Spleen (tissue), 11 donors: ENCODE measurements at regions not wholly inside any gene's neighbourhood (a gene's known extent, or its start where the extent isn't known, plus 50 kb on each side); places are given as distances from the start of the nearest gene placed in this dataset.

Source experiments
- DNase-seq: peaks from one replicate; pipeline ENCODE4 v3.0.0-alpha.2; 2020
- H3K27ac ChIP-seq, 8 donors: fragments of 200-600 bp; sonication (generic) in 7 of 8; 1 replicate in 4 of 8; 2 replicates in 4 of 8; pipeline versions ENCODE4 v1.5.0 to v1.8.0; 2016 to 2021; ENCODE audit warnings: inconsistent platforms in 4 of 8, mild to moderate bottlenecking in 4 of 8, moderate library complexity in 1 of 8
- H3K27me3 ChIP-seq, 7 donors: fragments of 200-600 bp; sonication (generic) in 6 of 7; replicated peaks in 1 of 7; 1 replicate in 4 of 7; 2 replicates in 3 of 7; pipeline versions ENCODE4 v1.5.0 to v1.8.0; 2016 to 2021; ENCODE audit warnings: inconsistent platforms in 3 of 7, mild to moderate bottlenecking in 1 of 7
- H3K36me3 ChIP-seq, 6 donors: fragments of 200-600 bp; sonication (generic) in 5 of 6; 1 replicate in 4 of 6; 2 replicates in 2 of 6; pipeline versions ENCODE4 v1.5.0 to v1.8.0; 2016 to 2021; ENCODE audit warnings: inconsistent platforms in 2 of 6
- H3K4me1 ChIP-seq, 6 donors: fragments of 200-600 bp; sonication (generic) in 5 of 6; 1 replicate in 3 of 6; 2 replicates in 3 of 6; pipeline versions ENCODE4 v1.5.0 to v1.8.0; 2016 to 2021; ENCODE audit warnings: inconsistent platforms in 3 of 6
- H3K4me3 ChIP-seq, 8 donors: fragments of 200-600 bp; sonication (generic) in 7 of 8; 1 replicate in 4 of 8; 2 replicates in 4 of 8; pipeline versions ENCODE4 v1.5.0 to v1.8.0; 2016 to 2021; ENCODE audit warnings: inconsistent platforms in 4 of 8, mild to moderate bottlenecking in 4 of 8, moderate library complexity in 2 of 8
- H3K9me3 ChIP-seq, 8 donors: fragments of 200-600 bp; sonication (generic) in 7 of 8; 1 replicate in 4 of 8; 2 replicates in 4 of 8; pipeline versions ENCODE4 v1.5.0 to v1.8.0; 2016 to 2021; ENCODE audit warnings: inconsistent platforms in 4 of 8
- POLR2A ChIP-seq, 3 donors: fragments of 450-650 bp; IDR thresholded peaks; one replicate each; pipeline ENCODE4 v1.5.1; 2017; ENCODE audit warnings: antibody characterized with exemption in 3 of 3, mild to moderate bottlenecking in 1 of 3
- POLR2AphosphoS5 ChIP-seq, 3 donors: sonication (generic); formaldehyde crosslinking; IDR thresholded peaks; one replicate each; pipeline ENCODE4 v1.5.1; 2017; ENCODE audit warnings: antibody characterized with exemption in 3 of 3
- WGBS, 5 donors: extraction: QIAGEN DNeasy Blood & Tissue Kit in 3 of 5; methylation state at CpG; one replicate each; pipeline versions ENCODE4 v1.1.5 to v1.1.7; 2013 to 2018; 5-methylcytosine and 5-hydroxymethylcytosine counted together
- intact Hi-C: fragments of 100-400 bp; cut with DNase I; formaldehyde crosslinking; loops from one replicate; pipeline ENCODE4 v1.15.0; 2023; ENCODE audit warnings: low total_unique reads
- TF ChIP-seq, protein P1 (sequence below), 11 experiments: fragments of 200-600 bp in 7 of 11; fragments of 450-650 bp in 4 of 11; sonication (generic) in 4 of 11; IDR thresholded peaks in 8 of 11; conservative IDR thresholded peaks in 3 of 11; 1 replicate in 7 of 11; 2 replicates in 4 of 11; pipeline versions ENCODE4 v1.4.0 to v1.8.0; 2016 to 2021; ENCODE audit warnings: antibody characterized with exemption in 11 of 11, inconsistent platforms in 4 of 11, mild to moderate bottlenecking in 1 of 11
- donor health status: healthy with polysubstance abuse.
- donor health status: DM: no; HTN: no; CAD: no; lungs with moderate emphysema.
- donor health status: DM: no; HTN: no; CAD: no.
- donor health status: Bipolar disorder and iron deficiency.
- donor health status: healthy.
- donor health status: DM: no; HTN: no; CAD: no.
- donor health status: DM: yes; HTN: yes; CAD: no.

DNA sequence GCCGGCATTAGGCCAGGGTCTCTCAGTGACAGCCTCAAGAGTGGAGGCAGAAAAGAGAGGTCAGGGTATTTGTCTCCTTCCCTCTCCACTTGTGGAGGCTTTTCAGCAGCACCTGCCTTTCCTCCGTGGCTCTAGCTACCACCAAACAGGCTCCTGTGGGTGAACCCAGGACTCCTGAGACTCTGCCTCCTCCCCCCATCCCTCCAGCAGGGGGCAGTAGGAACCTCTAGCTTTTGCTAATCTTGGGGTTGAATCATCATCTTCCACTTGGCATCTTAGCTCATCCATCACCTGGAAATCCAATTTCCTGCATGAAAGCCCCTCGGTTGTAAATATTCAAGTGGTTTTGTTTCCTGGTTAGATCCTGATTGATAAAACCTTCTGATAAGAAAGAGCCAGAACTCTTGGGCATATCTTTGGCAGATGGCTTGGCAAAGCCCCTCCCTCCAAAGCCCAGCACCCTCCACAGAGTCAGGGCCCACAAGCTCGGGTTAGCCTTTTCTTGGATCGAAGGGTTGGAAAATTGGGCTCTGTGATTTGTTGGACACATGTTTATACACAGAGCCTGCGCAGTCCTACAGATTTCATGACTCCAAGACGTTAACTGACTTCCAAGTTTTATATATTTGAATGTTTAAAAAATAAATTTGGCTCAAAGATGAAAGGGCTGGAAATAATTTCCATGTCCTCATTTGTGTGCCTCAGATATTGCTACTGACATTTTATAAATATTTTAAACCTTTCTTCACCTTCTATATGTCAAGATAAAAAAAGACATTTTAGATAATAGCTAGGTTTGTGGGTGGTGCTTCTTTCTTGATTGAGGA, 322.1 kb downstream of the MAP2K4 start:
- intact Hi-C loops = no loop called here
- WGBS, 5 donors = 52 to 68% (median 59%) methylated on average over 7 of the region's 7 CpGs

DNA sequence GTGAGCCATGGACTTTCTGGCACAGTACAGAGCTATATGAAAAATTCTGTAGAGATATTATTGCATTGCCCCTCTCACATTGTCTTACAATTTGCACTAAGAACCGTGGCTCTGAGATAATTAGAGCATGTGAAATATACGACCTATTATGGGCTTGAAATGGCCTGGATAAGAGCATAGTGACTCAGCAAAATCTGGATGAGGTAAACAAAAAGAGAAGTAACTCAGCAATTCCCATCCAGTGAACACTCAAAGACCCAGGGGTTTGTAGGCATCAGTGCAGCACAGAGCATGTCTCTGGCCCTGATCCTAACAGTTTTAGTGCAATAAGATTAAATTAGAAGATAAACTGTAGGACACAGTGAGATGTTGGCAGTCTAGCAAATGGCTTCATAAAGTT, 317.2 kb upstream of the MYOCD start:
- TF ChIP-seq, protein P1, sequence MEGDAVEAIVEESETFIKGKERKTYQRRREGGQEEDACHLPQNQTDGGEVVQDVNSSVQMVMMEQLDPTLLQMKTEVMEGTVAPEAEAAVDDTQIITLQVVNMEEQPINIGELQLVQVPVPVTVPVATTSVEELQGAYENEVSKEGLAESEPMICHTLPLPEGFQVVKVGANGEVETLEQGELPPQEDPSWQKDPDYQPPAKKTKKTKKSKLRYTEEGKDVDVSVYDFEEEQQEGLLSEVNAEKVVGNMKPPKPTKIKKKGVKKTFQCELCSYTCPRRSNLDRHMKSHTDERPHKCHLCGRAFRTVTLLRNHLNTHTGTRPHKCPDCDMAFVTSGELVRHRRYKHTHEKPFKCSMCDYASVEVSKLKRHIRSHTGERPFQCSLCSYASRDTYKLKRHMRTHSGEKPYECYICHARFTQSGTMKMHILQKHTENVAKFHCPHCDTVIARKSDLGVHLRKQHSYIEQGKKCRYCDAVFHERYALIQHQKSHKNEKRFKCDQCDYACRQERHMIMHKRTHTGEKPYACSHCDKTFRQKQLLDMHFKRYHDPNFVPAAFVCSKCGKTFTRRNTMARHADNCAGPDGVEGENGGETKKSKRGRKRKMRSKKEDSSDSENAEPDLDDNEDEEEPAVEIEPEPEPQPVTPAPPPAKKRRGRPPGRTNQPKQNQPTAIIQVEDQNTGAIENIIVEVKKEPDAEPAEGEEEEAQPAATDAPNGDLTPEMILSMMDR (IDR thresholded peaks at IDR 0.05 in 8 of 11, conservative IDR thresholded peaks at IDR 0.05 in 3 of 11) = no peak
- no peak for TF ChIP-seq POLR2AphosphoS5 (IDR thresholded peaks at IDR 0.05)
- no peak for TF ChIP-seq POLR2A (IDR thresholded peaks at IDR 0.05)
- Histone ChIP-seq H3K36me3 (no peaks in the 10 kb centered on the region), H3K4me1 (no peaks in the 10 kb centered on the region), H3K27ac (no peak overlapping the region), H3K4me3 (no peak overlapping the region), H3K27me3 (no peaks in the 10 kb centered on the region), H3K9me3 (peaks cover 0 to 7% (median 0%) of the 10 kb centered on the region in 8 donors)
- WGBS, 5 donors = 38 to 59% (median 45%) methylated on average over 2 of the region's 2 CpGs
- intact Hi-C loops = no loop called here
- DNase-seq = no peak

More for the DNA sequence above, 322.1 kb downstream of the MAP2K4 start:
- Histone ChIP-seq H3K4me3 (no peak overlapping the region), H3K9me3 (peaks cover 0 to 5% (median 0%) of the 10 kb centered on the region in 8 donors), H3K27ac (no peak overlapping the region), H3K36me3 (no peaks in the 10 kb centered on the region), H3K27me3 (no peaks in the 10 kb centered on the region), H3K4me1 (no peaks in the 10 kb centered on the region)
- TF ChIP-seq, protein P1 (IDR thresholded peaks at IDR 0.05 in 8 of 11, conservative IDR thresholded peaks at IDR 0.05 in 3 of 11) = peak in 6 of 11 experiments; percentile 5 to 42 (median 26)
- no peak for TF ChIP-seq POLR2A (IDR thresholded peaks at IDR 0.05)
- DNase-seq = no peak

DNA sequence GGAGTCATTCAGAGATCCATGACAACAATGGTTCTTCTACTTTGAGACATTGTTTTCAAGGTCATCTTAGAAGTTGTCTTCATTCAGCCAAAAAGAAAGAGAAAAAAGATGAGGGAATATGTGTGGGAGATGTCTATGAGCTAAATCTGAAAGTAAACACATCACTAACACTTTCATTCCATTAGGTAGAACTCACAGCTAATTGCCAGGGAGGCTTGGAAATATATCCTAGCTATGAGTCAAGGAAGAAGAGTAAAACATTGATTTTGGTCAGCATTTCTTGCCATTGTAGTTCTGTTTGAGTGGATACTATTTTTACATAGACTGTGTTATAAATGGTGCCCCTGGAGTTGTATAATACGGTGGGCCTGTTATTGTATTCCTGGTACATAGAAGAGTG, 316.4 kb upstream of the MYOCD start:
- WGBS, 5 donors = 78 to 97% (median 92%) methylated on average over 1 of the region's 1 CpG
- H3K4me3 ChIP-seq = no peak overlapping the region
- no peaks in the 10 kb centered on the region for H3K27me3 ChIP-seq
- no peaks in the 10 kb centered on the region for H3K4me1 ChIP-seq
- peaks cover 0 to 7% (median 0%) of the 10 kb centered on the region in 8 donors for H3K9me3 ChIP-seq
- no peaks in the 10 kb centered on the region for H3K36me3 ChIP-seq
- H3K27ac ChIP-seq = no peak overlapping the region
- TF ChIP-seq POLR2AphosphoS5 (IDR thresholded peaks at IDR 0.05) (no peak), POLR2A (IDR thresholded peaks at IDR 0.05) (no peak)
- TF ChIP-seq, protein P1 (IDR thresholded peaks at IDR 0.05 in 8 of 11, conservative IDR thresholded peaks at IDR 0.05 in 3 of 11) = no peak
- intact Hi-C loops = no loop called here
- DNase-seq = no peak

DNA sequence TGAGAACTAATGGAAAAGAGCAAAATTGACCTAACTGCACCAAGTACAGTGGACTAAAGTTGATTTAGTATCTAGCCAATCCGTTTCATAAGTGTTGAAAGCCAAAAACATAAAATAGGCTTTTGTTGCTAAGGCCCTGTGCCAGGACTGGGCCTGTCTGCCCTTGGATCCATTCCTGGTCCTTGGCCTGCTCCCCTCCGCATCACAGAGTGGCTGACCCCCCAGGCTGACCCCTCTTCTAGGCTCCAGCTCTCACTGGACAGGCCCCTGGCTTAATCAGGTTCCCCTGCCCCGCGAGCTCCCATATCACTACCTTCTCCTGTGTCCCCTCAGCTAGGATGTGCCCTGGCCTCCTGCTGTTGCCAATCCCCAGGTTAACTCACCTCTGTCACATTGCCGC, 313.6 kb upstream of the MYOCD start:
- H3K9me3 ChIP-seq = peaks cover 0 to 16% (median 1%) of the 10 kb centered on the region in 8 donors
- H3K27ac ChIP-seq = no peak overlapping the region
- WGBS, 5 donors = 63 to 84% (median 72%) methylated on average over 5 of the region's 5 CpGs
- intact Hi-C loops = no loop called here
- no peaks in the 10 kb centered on the region for H3K27me3 ChIP-seq
- H3K4me3 ChIP-seq = no peak overlapping the region
- no peak for DNase-seq
- TF ChIP-seq, protein P1 (IDR thresholded peaks at IDR 0.05 in 8 of 11, conservative IDR thresholded peaks at IDR 0.05 in 3 of 11) = no peak
- no peak for TF ChIP-seq POLR2A (IDR thresholded peaks at IDR 0.05)
- TF ChIP-seq POLR2AphosphoS5 (IDR thresholded peaks at IDR 0.05) = no peak
- H3K4me1 ChIP-seq = no peaks in the 10 kb centered on the region
- no peaks in the 10 kb centered on the region for H3K36me3 ChIP-seq
